ENCODE measurements at regions not wholly inside any gene's neighbourhood (a gene's known extent, or its start where the extent isn't known, plus 50 kb on each side); places are given as distances from the start of the nearest gene placed in this dataset.

DNA sequence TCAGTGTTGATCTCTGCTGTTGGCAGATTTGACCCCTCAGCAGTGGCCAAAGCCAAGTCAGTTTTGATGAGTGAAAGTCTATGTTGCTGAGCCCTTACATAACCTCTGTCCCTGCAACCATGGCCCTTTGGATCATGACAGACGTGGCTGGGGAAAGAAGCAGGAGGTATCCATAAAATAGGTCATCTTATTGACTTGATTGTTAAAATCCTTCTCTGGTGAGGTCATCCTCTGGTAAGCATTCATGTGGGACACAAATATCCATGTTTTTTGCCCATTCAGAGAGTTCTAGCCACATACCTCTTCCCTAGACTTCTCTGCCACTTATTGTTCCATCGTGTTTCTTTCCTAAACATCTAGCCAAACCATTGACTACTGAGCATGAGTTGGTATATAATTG is 251.9 kb upstream of the PTER start:
- TF ChIP-seq POLR2AphosphoS5 (IDR thresholded peaks at IDR 0.05; ENCODE audit: low read depth) (no peak), CTCF (IDR thresholded peaks at IDR 0.05; ENCODE audit: insufficient read depth, low read length) (no peak), GABPA (IDR thresholded peaks at IDR 0.05; ENCODE audit: low read depth) (no peak), SPI1 (IDR thresholded peaks at IDR 0.05; ENCODE audit: borderline replicate concordance, low read depth) (no peak)
- TF ChIP-seq, protein P1, sequence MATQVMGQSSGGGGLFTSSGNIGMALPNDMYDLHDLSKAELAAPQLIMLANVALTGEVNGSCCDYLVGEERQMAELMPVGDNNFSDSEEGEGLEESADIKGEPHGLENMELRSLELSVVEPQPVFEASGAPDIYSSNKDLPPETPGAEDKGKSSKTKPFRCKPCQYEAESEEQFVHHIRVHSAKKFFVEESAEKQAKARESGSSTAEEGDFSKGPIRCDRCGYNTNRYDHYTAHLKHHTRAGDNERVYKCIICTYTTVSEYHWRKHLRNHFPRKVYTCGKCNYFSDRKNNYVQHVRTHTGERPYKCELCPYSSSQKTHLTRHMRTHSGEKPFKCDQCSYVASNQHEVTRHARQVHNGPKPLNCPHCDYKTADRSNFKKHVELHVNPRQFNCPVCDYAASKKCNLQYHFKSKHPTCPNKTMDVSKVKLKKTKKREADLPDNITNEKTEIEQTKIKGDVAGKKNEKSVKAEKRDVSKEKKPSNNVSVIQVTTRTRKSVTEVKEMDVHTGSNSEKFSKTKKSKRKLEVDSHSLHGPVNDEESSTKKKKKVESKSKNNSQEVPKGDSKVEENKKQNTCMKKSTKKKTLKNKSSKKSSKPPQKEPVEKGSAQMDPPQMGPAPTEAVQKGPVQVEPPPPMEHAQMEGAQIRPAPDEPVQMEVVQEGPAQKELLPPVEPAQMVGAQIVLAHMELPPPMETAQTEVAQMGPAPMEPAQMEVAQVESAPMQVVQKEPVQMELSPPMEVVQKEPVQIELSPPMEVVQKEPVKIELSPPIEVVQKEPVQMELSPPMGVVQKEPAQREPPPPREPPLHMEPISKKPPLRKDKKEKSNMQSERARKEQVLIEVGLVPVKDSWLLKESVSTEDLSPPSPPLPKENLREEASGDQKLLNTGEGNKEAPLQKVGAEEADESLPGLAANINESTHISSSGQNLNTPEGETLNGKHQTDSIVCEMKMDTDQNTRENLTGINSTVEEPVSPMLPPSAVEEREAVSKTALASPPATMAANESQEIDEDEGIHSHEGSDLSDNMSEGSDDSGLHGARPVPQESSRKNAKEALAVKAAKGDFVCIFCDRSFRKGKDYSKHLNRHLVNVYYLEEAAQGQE (IDR thresholded peaks at IDR 0.05; ENCODE audit: insufficient replicate concordance, low read depth), result no peak
